GM23338 (cell line): ENCODE measurements at regions not wholly inside any gene's neighbourhood (a gene's known extent, or its start where the extent isn't known, plus 50 kb on each side); places are given as distances from the start of the nearest gene placed in this dataset.

ENCODE experiments used
- ATAC-seq: fragments of 200-7000 bp; cut with Tn5 transposase; 3 replicates; pipeline ENCODE4 v1.9.1; 2020
- DNase-seq: peaks from one replicate; pipeline ENCODE4 v3.0.0-alpha.2; 2015; ENCODE audit warnings: low spot score
- H2AFZ ChIP-seq: fragments of 200-600 bp; sonication (generic); 2 replicates; pipeline ENCODE4 v1.8.0; 2016; ENCODE audit warnings: antibody characterized with exemption, mild to moderate bottlenecking, moderate library complexity
- H3F3A ChIP-seq: fragments of 200-600 bp; sonication (generic); replicated peaks from 2 replicates; pipeline ENCODE4 v1.8.0; 2017; ENCODE audit warnings: antibody characterized with exemption, mixed run types, low read depth
- H3K27ac ChIP-seq: fragments of 200-600 bp; sonication (generic); 2 replicates; pipeline ENCODE4 v1.6.1; 2016; ENCODE audit warnings: low read depth
- H3K27me3 ChIP-seq: fragments of 200-600 bp; sonication (generic); 2 replicates; pipeline ENCODE4 v1.8.0; 2016; ENCODE audit warnings: mild to moderate bottlenecking, mixed run types, moderate library complexity; ENCODE audit not compliant: insufficient read depth
- H3K36me3 ChIP-seq: fragments of 200-600 bp; sonication (generic); 2 replicates; pipeline ENCODE4 v1.8.0; 2016; ENCODE audit warnings: mild to moderate bottlenecking; ENCODE audit not compliant: insufficient read depth
- H3K4me1 ChIP-seq: fragments of 200-600 bp; sonication (generic); 2 replicates; pipeline ENCODE4 v1.8.0; 2016; ENCODE audit warnings: mild to moderate bottlenecking, moderate library complexity; ENCODE audit not compliant: insufficient read depth
- H3K4me2 ChIP-seq: fragments of 200-600 bp; sonication (generic); 2 replicates; pipeline ENCODE4 v1.7.1; 2017; ENCODE audit warnings: mixed run types
- H3K4me3 ChIP-seq: fragments of 200-600 bp; sonication (generic); 2 replicates; pipeline ENCODE4 v1.6.1; 2016; ENCODE audit warnings: mixed run types
- H3K79me2 ChIP-seq: fragments of 200-600 bp; sonication (generic); replicated peaks from 2 replicates; pipeline ENCODE4 v1.8.0; 2017; ENCODE audit warnings: mild to moderate bottlenecking; ENCODE audit not compliant: insufficient read depth
- H3K9me2 ChIP-seq: fragments of 200-600 bp; sonication (generic); 2 replicates; pipeline ENCODE4 v1.8.0; 2017; ENCODE audit not compliant: insufficient read depth
- H4K20me1 ChIP-seq: fragments of 200-600 bp; sonication (generic); replicated peaks from 2 replicates; pipeline ENCODE4 v1.8.0; 2017; ENCODE audit warnings: mild to moderate bottlenecking; ENCODE audit not compliant: insufficient read depth
- H3K27ac Mint-ChIP-seq: 2 replicates; pipeline ENCODE4 v1.8.0; 2020; ENCODE audit warnings: inconsistent platforms, mild to moderate bottlenecking, moderate library complexity, mixed read lengths
- H3K27me3 Mint-ChIP-seq: 3 replicates; pipeline ENCODE4 v1.8.0; 2022; ENCODE audit warnings: low read depth, mild to moderate bottlenecking, moderate library complexity, mixed read lengths, inconsistent platforms; ENCODE audit not compliant: insufficient read depth, poor library complexity
- H3K36me3 Mint-ChIP-seq: 3 replicates; pipeline ENCODE4 v1.8.0; 2021; ENCODE audit warnings: low read depth, mild to moderate bottlenecking, inconsistent platforms, moderate library complexity, mixed read lengths
- H3K4me1 Mint-ChIP-seq: 3 replicates; pipeline ENCODE4 v1.8.0; 2020; ENCODE audit warnings: mild to moderate bottlenecking, inconsistent platforms, mixed read lengths
- H3K4me3 Mint-ChIP-seq: 3 replicates; pipeline ENCODE4 v1.8.0; 2021; ENCODE audit warnings: moderate library complexity, mild to moderate bottlenecking, inconsistent platforms, mixed read lengths
- H3K9me3 Mint-ChIP-seq: 3 replicates; pipeline ENCODE4 v1.8.0; 2020; ENCODE audit warnings: moderate library complexity, mild to moderate bottlenecking, inconsistent platforms, mixed read lengths
- EZH2 ChIP-seq: fragments of 200-600 bp; sonication (generic); IDR thresholded peaks from one replicate; pipeline ENCODE4 v1.8.0; 2017; ENCODE audit warnings: antibody characterized with exemption, mild to moderate bottlenecking, low read depth; ENCODE audit not compliant: unreplicated experiment
- EZH2phosphoT487 ChIP-seq: fragments of 200-600 bp; sonication (generic); IDR thresholded peaks from one replicate; pipeline ENCODE4 v1.8.1; 2018; ENCODE audit warnings: antibody characterized with exemption; ENCODE audit not compliant: unreplicated experiment
- JUNB ChIP-seq: IDR thresholded peaks from one replicate; pipeline ENCODE4 v1.6.1; 2016; ENCODE audit warnings: antibody characterized with exemption; ENCODE audit not compliant: unreplicated experiment
- NANOG ChIP-seq: IDR thresholded peaks from 2 replicates; pipeline ENCODE4 v1.6.1; 2016; ENCODE audit warnings: antibody characterized with exemption, borderline replicate concordance
- POLR2AphosphoS5 ChIP-seq: IDR thresholded peaks from 2 replicates; pipeline ENCODE4 v1.6.1; 2016; ENCODE audit warnings: antibody characterized with exemption, low read depth
- ZNF114 ChIP-seq: fragments of 250-450 bp; sonication (Bioruptor Pico); IDR thresholded peaks from 2 replicates; pipeline ENCODE4 v1.5.0; 2020; ENCODE audit warnings: mild to moderate bottlenecking, moderate library complexity
- ZNF331 ChIP-seq: fragments of 250-450 bp; sonication (Bioruptor Pico); IDR thresholded peaks from 2 replicates; pipeline ENCODE4 v1.5.0; 2020; ENCODE audit warnings: low read depth, mild to moderate bottlenecking, moderate library complexity
- TF ChIP-seq, protein P1 (sequence below), 2 experiments: fragments of 200-600 bp in 1 of 2; sonication (generic) in 1 of 2; conservative IDR thresholded peaks; 2 replicates each; pipeline versions ENCODE4 v1.5.1 to v1.6.1; 2016 to 2017; ENCODE audit warnings: antibody characterized with exemption in 2 of 2, low read depth in 2 of 2, mild to moderate bottlenecking in 2 of 2, moderate library complexity in 1 of 2
- TF ChIP-seq, protein P2 (sequence below): IDR thresholded peaks from one replicate; pipeline ENCODE4 v1.6.1; 2018; ENCODE audit warnings: antibody characterized with exemption; ENCODE audit not compliant: unreplicated experiment
- TF ChIP-seq, protein P3 (sequence below): IDR thresholded peaks from 2 replicates; pipeline ENCODE4 v1.6.1; 2016; ENCODE audit warnings: antibody characterized with exemption
- TF ChIP-seq, protein P4 (sequence below): fragments of 250-450 bp; sonication (Bioruptor Pico); IDR thresholded peaks from 2 replicates; pipeline ENCODE4 v1.5.0; 2020; ENCODE audit warnings: mild to moderate bottlenecking, moderate library complexity

DNA sequence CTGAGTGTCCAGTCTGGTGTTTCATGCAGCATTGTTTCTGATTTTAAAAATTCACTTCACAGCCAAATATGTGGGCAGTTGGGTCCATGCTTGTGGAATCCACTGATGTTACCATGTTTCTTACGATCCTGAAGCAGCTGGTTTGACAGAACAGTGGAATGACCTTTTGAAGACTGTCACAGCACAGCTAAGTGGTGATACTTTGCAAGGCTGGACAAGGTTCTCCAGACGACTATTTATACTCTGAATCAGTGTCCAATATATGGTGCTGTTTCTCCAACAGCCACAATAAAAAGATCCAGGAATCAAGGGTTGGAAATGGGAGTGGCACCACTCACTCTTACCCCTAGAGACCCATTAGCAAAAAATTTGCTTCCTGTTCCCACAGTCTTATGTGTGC is 577.4 kb upstream of the RAB6C start (continued):
- no peak for TF ChIP-seq ZNF114
- no peak for TF ChIP-seq EZH2phosphoT487

DNA sequence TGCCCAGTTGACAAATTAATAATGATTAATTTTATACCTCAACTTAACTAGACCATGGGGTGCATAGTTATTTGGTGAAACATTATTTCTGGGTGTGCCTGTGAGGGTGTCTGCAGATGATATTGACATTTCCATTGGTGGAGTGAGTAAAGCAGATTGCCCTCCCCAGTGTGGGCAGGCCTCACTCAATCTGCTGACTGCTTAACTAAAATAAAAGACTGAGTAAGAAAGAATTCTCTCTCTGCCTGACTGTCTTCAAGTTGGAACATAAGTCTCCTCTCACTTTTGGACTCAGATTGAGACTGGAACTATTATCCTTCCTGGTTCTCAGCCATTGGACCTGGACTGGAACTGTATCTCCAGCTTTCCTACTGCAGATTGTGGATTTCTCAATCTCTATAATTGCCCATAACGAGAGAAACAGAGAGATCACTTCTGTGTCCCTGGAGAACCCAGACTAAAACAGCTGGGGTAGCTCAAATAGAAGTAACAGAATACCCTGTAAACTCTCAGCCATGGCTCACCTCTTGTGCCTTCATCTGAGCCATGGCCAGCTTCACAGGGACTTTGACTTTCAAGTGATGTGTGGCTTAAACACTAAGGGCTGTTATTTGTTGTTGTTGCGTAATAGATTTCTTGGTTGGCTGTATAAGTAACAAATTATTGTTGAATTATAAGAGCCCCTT is 575.3 kb upstream of the RAB6C start:
- Histone ChIP-seq H4K20me1 (no peaks in the 10 kb centered on the region), H3K4me1 (no peaks in the 10 kb centered on the region), H3K27me3 (no peaks in the 10 kb centered on the region), H3K4me2 (no peak overlapping the region), H3K27ac (no peak overlapping the region), H3F3A (no peaks in the 10 kb centered on the region), H3K79me2 (no peaks in the 10 kb centered on the region), H3K36me3 (peaks cover 4% of the 10 kb centered on the region; the same call in 1 of the 2 replicates), H3K9me2 (no peaks in the 10 kb centered on the region), H3K4me3 (no peak overlapping the region), H2AFZ (no peak overlapping the region)
- peaks cover 6% of the 10 kb centered on the region; the same call in 2 of the 3 replicates for H3K9me3 Mint-ChIP-seq
- no peak overlapping the region for H3K4me3 Mint-ChIP-seq
- DNase-seq (no peak), ATAC-seq (no peak)
- no peaks in the 10 kb centered on the region for H3K4me1 Mint-ChIP-seq
- H3K27ac Mint-ChIP-seq: no peak overlapping the region
- no peaks in the 10 kb centered on the region for H3K36me3 Mint-ChIP-seq
- peaks cover 2% of the 10 kb centered on the region for H3K27me3 Mint-ChIP-seq
- TF ChIP-seq, protein P1, sequence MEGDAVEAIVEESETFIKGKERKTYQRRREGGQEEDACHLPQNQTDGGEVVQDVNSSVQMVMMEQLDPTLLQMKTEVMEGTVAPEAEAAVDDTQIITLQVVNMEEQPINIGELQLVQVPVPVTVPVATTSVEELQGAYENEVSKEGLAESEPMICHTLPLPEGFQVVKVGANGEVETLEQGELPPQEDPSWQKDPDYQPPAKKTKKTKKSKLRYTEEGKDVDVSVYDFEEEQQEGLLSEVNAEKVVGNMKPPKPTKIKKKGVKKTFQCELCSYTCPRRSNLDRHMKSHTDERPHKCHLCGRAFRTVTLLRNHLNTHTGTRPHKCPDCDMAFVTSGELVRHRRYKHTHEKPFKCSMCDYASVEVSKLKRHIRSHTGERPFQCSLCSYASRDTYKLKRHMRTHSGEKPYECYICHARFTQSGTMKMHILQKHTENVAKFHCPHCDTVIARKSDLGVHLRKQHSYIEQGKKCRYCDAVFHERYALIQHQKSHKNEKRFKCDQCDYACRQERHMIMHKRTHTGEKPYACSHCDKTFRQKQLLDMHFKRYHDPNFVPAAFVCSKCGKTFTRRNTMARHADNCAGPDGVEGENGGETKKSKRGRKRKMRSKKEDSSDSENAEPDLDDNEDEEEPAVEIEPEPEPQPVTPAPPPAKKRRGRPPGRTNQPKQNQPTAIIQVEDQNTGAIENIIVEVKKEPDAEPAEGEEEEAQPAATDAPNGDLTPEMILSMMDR (conservative IDR thresholded peaks at IDR 0.05; ENCODE audit: low read depth in 2 of 2): no peak
- TF ChIP-seq, protein P2, sequence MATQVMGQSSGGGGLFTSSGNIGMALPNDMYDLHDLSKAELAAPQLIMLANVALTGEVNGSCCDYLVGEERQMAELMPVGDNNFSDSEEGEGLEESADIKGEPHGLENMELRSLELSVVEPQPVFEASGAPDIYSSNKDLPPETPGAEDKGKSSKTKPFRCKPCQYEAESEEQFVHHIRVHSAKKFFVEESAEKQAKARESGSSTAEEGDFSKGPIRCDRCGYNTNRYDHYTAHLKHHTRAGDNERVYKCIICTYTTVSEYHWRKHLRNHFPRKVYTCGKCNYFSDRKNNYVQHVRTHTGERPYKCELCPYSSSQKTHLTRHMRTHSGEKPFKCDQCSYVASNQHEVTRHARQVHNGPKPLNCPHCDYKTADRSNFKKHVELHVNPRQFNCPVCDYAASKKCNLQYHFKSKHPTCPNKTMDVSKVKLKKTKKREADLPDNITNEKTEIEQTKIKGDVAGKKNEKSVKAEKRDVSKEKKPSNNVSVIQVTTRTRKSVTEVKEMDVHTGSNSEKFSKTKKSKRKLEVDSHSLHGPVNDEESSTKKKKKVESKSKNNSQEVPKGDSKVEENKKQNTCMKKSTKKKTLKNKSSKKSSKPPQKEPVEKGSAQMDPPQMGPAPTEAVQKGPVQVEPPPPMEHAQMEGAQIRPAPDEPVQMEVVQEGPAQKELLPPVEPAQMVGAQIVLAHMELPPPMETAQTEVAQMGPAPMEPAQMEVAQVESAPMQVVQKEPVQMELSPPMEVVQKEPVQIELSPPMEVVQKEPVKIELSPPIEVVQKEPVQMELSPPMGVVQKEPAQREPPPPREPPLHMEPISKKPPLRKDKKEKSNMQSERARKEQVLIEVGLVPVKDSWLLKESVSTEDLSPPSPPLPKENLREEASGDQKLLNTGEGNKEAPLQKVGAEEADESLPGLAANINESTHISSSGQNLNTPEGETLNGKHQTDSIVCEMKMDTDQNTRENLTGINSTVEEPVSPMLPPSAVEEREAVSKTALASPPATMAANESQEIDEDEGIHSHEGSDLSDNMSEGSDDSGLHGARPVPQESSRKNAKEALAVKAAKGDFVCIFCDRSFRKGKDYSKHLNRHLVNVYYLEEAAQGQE: no peak
- no peak for TF ChIP-seq EZH2
- TF ChIP-seq POLR2AphosphoS5: no peak
- no peak for TF ChIP-seq NANOG
- TF ChIP-seq, protein P3, sequence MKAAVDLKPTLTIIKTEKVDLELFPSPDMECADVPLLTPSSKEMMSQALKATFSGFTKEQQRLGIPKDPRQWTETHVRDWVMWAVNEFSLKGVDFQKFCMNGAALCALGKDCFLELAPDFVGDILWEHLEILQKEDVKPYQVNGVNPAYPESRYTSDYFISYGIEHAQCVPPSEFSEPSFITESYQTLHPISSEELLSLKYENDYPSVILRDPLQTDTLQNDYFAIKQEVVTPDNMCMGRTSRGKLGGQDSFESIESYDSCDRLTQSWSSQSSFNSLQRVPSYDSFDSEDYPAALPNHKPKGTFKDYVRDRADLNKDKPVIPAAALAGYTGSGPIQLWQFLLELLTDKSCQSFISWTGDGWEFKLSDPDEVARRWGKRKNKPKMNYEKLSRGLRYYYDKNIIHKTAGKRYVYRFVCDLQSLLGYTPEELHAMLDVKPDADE: no peak
- no peak for TF ChIP-seq ZNF331 (CRISPR knock-in tag)
- TF ChIP-seq JUNB: no peak
- TF ChIP-seq, protein P4, sequence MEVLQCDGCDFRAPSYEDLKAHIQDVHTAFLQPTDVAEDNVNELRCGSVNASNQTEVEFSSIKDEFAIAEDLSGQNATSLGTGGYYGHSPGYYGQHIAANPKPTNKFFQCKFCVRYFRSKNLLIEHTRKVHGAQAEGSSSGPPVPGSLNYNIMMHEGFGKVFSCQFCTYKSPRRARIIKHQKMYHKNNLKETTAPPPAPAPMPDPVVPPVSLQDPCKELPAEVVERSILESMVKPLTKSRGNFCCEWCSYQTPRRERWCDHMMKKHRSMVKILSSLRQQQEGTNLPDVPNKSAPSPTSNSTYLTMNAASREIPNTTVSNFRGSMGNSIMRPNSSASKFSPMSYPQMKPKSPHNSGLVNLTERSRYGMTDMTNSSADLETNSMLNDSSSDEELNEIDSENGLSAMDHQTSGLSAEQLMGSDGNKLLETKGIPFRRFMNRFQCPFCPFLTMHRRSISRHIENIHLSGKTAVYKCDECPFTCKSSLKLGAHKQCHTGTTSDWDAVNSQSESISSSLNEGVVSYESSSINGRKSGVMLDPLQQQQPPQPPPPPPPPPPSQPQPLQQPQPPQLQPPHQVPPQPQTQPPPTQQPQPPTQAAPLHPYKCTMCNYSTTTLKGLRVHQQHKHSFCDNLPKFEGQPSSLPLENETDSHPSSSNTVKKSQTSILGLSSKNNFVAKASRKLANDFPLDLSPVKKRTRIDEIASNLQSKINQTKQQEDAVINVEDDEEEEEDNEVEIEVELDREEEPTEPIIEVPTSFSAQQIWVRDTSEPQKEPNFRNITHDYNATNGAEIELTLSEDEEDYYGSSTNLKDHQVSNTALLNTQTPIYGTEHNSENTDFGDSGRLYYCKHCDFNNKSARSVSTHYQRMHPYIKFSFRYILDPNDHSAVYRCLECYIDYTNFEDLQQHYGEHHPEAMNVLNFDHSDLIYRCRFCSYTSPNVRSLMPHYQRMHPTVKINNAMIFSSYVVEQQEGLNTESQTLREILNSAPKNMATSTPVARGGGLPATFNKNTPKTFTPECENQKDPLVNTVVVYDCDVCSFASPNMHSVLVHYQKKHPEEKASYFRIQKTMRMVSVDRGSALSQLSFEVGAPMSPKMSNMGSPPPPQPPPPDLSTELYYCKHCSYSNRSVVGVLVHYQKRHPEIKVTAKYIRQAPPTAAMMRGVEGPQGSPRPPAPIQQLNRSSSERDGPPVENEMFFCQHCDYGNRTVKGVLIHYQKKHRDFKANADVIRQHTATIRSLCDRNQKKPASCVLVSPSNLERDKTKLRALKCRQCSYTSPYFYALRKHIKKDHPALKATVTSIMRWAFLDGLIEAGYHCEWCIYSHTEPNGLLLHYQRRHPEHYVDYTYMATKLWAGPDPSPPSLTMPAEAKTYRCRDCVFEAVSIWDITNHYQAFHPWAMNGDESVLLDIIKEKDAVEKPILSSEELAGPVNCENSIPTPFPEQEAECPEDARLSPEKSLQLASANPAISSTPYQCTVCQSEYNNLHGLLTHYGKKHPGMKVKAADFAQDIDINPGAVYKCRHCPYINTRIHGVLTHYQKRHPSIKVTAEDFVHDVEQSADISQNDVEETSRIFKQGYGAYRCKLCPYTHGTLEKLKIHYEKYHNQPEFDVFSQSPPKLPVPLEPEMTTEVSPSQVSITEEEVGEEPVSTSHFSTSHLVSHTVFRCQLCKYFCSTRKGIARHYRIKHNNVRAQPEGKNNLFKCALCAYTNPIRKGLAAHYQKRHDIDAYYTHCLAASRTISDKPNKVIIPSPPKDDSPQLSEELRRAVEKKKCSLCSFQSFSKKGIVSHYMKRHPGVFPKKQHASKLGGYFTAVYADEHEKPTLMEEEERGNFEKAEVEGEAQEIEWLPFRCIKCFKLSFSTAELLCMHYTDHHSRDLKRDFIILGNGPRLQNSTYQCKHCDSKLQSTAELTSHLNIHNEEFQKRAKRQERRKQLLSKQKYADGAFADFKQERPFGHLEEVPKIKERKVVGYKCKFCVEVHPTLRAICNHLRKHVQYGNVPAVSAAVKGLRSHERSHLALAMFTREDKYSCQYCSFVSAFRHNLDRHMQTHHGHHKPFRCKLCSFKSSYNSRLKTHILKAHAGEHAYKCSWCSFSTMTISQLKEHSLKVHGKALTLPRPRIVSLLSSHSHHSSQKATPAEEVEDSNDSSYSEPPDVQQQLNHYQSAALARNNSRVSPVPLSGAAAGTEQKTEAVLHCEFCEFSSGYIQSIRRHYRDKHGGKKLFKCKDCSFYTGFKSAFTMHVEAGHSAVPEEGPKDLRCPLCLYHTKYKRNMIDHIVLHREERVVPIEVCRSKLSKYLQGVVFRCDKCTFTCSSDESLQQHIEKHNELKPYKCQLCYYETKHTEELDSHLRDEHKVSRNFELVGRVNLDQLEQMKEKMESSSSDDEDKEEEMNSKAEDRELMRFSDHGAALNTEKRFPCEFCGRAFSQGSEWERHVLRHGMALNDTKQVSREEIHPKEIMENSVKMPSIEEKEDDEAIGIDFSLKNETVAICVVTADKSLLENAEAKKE (CRISPR knock-in tag): no peak
